Mammary epithelial cell (primary cell): ENCODE measurements at regions not wholly inside any gene's neighbourhood (a gene's known extent, or its start where the extent isn't known, plus 50 kb on each side); places are given as distances from the start of the nearest gene placed in this dataset.

ENCODE experiments used
- EZH2 ChIP-seq: IDR thresholded peaks from 2 replicates; pipeline ENCODE4 v1.6.1; 2012; ENCODE audit warnings: low read length, inconsistent platforms, borderline replicate concordance
- TF ChIP-seq, protein P1 (sequence below), 2 donors: IDR thresholded peaks in 1 of 2; conservative IDR thresholded peaks in 1 of 2; 2 replicates each; pipeline ENCODE4 v1.5.1; 2011 to 2012; ENCODE audit warnings: inconsistent platforms in 2 of 2, low read length in 2 of 2, mild to moderate bottlenecking in 2 of 2, control low read depth in 1 of 2, low read depth in 1 of 2; ENCODE audit not compliant: insufficient read depth in 1 of 2; ENCODE audit errors: extremely low read depth in 1 of 2

DNA sequence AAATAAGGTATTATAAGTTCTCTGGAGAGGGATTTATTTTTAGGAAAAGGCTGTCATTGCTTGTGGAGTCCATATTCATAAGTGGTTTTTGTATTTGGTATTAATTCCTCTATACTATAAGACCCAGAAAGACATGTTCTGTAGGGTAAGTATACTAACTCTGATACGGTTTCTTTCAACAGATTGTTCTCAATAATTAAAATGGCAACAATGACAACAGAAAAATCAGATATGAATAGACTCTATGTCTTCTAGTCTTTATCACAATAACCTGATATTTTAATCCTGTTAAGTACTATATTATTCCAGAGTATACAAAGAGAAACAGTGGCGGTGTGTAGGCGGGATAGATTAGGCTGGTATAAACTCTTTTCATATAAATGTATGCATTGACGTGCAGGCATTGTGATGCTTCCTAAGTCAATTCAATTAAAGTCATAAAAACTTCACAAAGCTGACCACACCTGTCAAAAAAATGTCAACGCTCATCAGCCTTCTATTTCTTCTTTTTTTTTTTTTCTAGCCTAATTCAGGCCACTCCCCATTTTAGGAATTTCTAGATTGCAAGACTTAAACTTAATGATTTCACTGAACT lies 150.4 kb downstream of the TRIML1 start:
- TF ChIP-seq, protein P1, sequence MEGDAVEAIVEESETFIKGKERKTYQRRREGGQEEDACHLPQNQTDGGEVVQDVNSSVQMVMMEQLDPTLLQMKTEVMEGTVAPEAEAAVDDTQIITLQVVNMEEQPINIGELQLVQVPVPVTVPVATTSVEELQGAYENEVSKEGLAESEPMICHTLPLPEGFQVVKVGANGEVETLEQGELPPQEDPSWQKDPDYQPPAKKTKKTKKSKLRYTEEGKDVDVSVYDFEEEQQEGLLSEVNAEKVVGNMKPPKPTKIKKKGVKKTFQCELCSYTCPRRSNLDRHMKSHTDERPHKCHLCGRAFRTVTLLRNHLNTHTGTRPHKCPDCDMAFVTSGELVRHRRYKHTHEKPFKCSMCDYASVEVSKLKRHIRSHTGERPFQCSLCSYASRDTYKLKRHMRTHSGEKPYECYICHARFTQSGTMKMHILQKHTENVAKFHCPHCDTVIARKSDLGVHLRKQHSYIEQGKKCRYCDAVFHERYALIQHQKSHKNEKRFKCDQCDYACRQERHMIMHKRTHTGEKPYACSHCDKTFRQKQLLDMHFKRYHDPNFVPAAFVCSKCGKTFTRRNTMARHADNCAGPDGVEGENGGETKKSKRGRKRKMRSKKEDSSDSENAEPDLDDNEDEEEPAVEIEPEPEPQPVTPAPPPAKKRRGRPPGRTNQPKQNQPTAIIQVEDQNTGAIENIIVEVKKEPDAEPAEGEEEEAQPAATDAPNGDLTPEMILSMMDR (conservative IDR thresholded peaks at IDR 0.05 in 1 of 2, IDR thresholded peaks at IDR 0.05 in 1 of 2; ENCODE audit: extremely low read depth in 1 of 2, insufficient read depth in 1 of 2, low read depth in 1 of 2, low read length in 2 of 2) = no peak
- no peak for TF ChIP-seq EZH2
